Activated CD4-positive, alpha-beta T cell treated with anti-CD3 and anti-CD28 coated beads, Interleukin-10, Interleukin-2, amounts not matched to agents 100 ng/mL and 50 ng/mL, durations not matched to agents 16 hours and 8 hours (primary cell): ENCODE measurements at regions not wholly inside any gene's neighbourhood (a gene's known extent, or its start where the extent isn't known, plus 50 kb on each side); places are given as distances from the start of the nearest gene placed in this dataset.
"Not testable (repeated sequence)": the region's sequence is repeated elsewhere in the genome, so short reads cannot be mapped to it uniquely, and the experiment has no call there.

ENCODE experiments used
- DNase-seq: peaks from one replicate; pipeline ENCODE4 v3.0.0-alpha.2; 2020

- not testable (repeated sequence) for DNase-seq
These were observed 405.3 kb downstream of the PTH2R start for GRCh38 chr2:208811885-208812284.

- DNase-seq: no peak
These were observed 412.6 kb downstream of the PTH2R start for GRCh38 chr2:208819190-208819589.

GRCh38 chr2:208820014-208820688, 413.6 kb downstream of the PTH2R start:
- DNase-seq: no peak

GRCh38 chr2:208827109-208827508, 420.5 kb downstream of the PTH2R start:
- no peak for DNase-seq

GRCh38 chr2:208827549-208828221, 421.1 kb downstream of the PTH2R start:
- DNase-seq: no peak

- no peak for DNase-seq
These were observed 423.6 kb downstream of the PTH2R start for GRCh38 chr2:208830203-208830602.

GRCh38 chr2:208847651-208848050, 441.1 kb downstream of the PTH2R start:
- DNase-seq: no peak

- DNase-seq: no peak
These were observed 448.1 kb downstream of the PTH2R start for GRCh38 chr2:208854717-208855116.

- DNase-seq: no peak
These were observed 460.8 kb downstream of the PTH2R start for GRCh38 chr2:208867374-208867773.

GRCh38 chr2:208872591-208872990, 466.0 kb downstream of the PTH2R start:
- DNase-seq: peak; percentile 41

- DNase-seq: no peak
These were observed 473.1 kb downstream of the PTH2R start for GRCh38 chr2:208879666-208880065.

- no peak for DNase-seq
These were observed 473.6 kb downstream of the PTH2R start for GRCh38 chr2:208880171-208880570.

GRCh38 chr2:208890486-208890885, 483.9 kb downstream of the PTH2R start:
- DNase-seq: no peak

- DNase-seq: no peak
These were observed 485.6 kb downstream of the PTH2R start for GRCh38 chr2:208892203-208892602.

- no peak for DNase-seq
These were observed 499.7 kb downstream of the PTH2R start for GRCh38 chr2:208906330-208906729.

- DNase-seq: no peak
These were observed 508.4 kb upstream of the MAP2 start for GRCh38 chr2:208915401-208915800.

- no peak for DNase-seq
These were observed 507.0 kb upstream of the MAP2 start for GRCh38 chr2:208916881-208917280.

- DNase-seq: not testable (repeated sequence)
These were observed 502.5 kb upstream of the MAP2 start for GRCh38 chr2:208921358-208921757.

- DNase-seq: no peak
These were observed 496.0 kb upstream of the MAP2 start for GRCh38 chr2:208927867-208928266.

GRCh38 chr2:208929139-208929864, 494.5 kb upstream of the MAP2 start:
- no peak for DNase-seq

GRCh38 chr2:208929894-208930427, 493.9 kb upstream of the MAP2 start:
- DNase-seq: no peak

GRCh38 chr2:208935531-208935930, 488.3 kb upstream of the MAP2 start:
- no peak for DNase-seq

- no peak for DNase-seq
These were observed 486.3 kb upstream of the MAP2 start for GRCh38 chr2:208937521-208937920.

- no peak for DNase-seq
These were observed 484.0 kb upstream of the MAP2 start for GRCh38 chr2:208939852-208940251.
